GM10248 (cell line): ENCODE measurements at regions not wholly inside any gene's neighbourhood (a gene's known extent, or its start where the extent isn't known, plus 50 kb on each side); places are given as distances from the start of the nearest gene placed in this dataset.

ENCODE experiments used
- CTCF ChIA-PET: fragments of 300-600 bp; sonication (Branson Sonifier 250); formaldehyde crosslinking; extraction: SDS; loops from one replicate; lab custom pipeline; 2021; ENCODE audit warnings: antibody characterized with exemption; lab: Yijun Ruan, JAX
- POLR2A ChIA-PET: fragments of 350-650 bp; sonication (Branson Sonifier 250); formaldehyde crosslinking; extraction: SDS; loops from one replicate; lab custom pipeline; 2020; ENCODE audit warnings: antibody characterized with exemption; lab: Yijun Ruan, JAX
- DNase-seq: peaks from one replicate; pipeline ENCODE4 v3.0.0; 2012; ENCODE audit errors: extremely low spot score
- CTCF ChIP-seq: IDR thresholded peaks from 2 replicates; pipeline ENCODE4 v1.5.1; 2012; ENCODE audit warnings: mild to moderate bottlenecking, low read depth; ENCODE audit errors: extremely low read depth, missing control alignments, control extremely low read depth

DNA sequence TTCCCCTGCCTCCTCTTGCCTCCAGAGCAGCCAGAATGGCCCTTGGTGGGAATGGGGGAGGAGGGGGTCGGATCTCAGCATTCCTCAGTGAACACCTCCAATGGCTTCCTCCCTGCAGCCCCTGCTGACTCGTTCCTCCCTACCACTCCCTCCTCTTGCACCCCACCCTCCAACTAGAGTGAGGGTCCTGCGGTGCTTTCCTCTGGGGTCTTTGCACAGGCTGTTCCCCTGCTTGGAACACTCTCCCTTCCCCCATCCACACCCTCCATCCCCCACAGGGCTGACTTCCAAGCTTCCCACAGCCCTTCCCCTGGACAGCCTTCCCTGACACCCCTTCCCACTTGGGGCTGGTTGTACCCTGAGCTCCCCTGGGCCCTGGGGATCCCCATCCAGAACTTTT, 70.4 kb upstream of the NEK6 start:
- no peak for DNase-seq
- ChIA-PET POLR2A (no interaction called here), CTCF (interaction anchor here (1.0 to 1.5 kb wide), 2 partner anchors 13 to 24 kb away, joined by 3 read pairs; no protein-coding TSS in a partner anchor)
- TF ChIP-seq CTCF, result no peak

GRCh38 chr9:124188331-124189110, 69.2 kb upstream of the NEK6 start:
- ChIA-PET CTCF (interaction anchor here (0.8 to 2.2 kb wide), 5 partner anchors 9 to 62 kb away, joined by 3 to 10 read pairs (median 3); no protein-coding TSS in a partner anchor), POLR2A (no interaction called here)
- no peak for TF ChIP-seq CTCF
- no peak for DNase-seq

DNA sequence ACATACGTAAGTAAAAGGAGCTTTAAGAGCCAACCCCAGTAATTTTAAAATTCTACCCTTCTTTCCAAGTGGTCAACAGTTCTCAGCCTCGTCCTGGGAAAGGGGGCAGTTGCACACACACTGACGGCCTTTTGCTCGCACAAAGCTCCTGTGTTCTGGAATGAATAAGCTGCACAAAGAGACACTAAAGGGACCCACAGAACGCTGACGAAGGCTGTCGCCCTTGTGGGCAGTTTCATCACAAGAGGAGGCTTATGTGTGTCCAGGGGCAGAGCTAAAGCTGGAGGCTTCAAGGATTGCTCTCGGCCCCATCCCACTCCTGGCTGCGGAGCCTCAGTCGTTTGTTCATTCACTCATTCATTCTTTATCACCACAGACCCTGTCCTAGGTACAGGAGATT, 67.0 kb upstream of the NEK6 start:
- no peak for DNase-seq
- CTCF ChIA-PET, result interaction anchor here (0.7 to 2.5 kb wide), 3 partner anchors 8 to 662 kb away, joined by 3 to 5 read pairs (median 3); no protein-coding TSS in a partner anchor
- no peak for TF ChIP-seq CTCF
- POLR2A ChIA-PET, result no interaction called here

DNA sequence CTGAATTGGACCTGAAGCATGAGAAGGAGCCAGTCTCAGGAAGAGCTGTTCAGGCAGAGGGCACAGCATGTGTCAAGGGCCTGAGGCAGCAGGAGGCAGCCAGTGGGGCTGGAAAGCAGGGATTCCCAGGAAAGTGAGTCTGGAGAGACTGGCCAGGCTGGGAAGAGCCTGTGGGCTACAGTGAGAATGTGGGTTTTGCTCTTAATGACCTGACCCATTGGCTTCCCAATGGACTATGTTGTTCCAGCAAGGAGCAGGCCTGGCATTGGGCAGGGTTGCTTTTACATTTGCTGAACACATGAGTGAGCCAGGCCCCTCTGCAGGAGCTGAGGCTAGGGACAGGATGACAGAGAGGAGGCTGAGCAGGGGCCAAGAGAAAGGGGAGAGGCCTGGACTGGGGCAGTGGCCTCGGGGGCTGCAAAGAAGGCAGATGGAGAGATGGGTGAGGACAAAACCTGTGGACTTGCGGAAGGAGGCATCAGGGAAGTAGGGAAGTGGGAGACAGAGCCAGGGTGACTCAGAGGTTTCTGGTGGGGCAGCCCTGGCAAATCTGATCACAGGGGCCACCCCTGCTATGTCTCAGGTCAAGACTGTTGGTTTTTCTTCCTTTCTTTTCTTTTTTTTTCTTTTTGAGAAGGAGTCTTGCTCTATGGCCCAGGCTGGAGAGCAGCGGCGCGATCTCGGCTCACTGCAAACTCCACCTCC, 65.9 kb upstream of the NEK6 start:
- no peak for DNase-seq
- CTCF ChIA-PET, result interaction anchor here (0.9 to 2.5 kb wide), 2 partner anchors 26 to 64 kb away, joined by 3 to 5 read pairs; no protein-coding TSS in a partner anchor
- POLR2A ChIA-PET, result no interaction called here
- TF ChIP-seq CTCF, result no peak

GRCh38 chr9:124196814-124197176, 61.0 kb upstream of the NEK6 start:
- DNase-seq, result no peak
- ChIA-PET CTCF (interaction anchor here (0.7 to 3.4 kb wide), 17 partner anchors 8 to 95 kb away, joined by 3 to 23 read pairs (median 5); no protein-coding TSS in a partner anchor), POLR2A (interaction anchor here (0.9 kb wide), 1 partner anchor 21 kb away, joined by 3 read pairs; no protein-coding TSS in a partner anchor)
- no peak for TF ChIP-seq CTCF
